ENCODE measurements at regions not wholly inside any gene's neighbourhood (a gene's known extent, or its start where the extent isn't known, plus 50 kb on each side); places are given as distances from the start of the nearest gene placed in this dataset.

DNA sequence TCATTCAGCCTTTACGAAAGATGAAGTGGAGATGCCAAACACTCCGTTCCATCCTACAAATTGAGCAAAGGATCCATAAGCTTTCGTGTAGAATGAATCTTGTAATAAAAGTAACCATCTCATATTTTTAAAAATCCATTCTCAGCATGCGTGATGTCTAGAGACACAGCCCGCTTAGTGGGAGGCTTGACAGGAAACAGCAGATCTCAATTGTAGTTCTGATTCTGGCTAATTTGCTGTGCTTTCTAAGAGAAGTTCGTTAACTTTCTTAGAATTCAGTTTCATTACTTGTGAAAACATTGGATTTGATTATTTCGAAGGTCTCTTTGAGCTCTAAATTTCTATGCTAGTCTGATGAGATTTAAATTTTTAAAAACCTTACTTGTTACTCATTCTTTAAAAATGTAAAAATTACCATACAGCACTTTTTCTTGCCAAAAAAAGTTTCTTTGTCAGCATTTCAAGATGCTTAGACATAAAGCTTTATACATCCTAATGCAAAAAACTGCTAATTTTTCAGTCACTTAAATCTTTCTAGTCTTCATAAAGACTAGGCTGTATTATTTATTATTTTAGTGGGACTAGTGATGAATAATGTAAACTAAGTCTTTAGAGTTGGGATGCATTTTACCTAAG lies 66.9 kb upstream of the NEIL3 start:
- TF ChIP-seq TAF1 (IDR thresholded peaks at IDR 0.05; ENCODE audit: borderline replicate concordance, insufficient read depth, low read length) (no peak), SIN3A (IDR thresholded peaks at IDR 0.05; ENCODE audit: borderline replicate concordance, insufficient read depth, low read length) (no peak), POLR2AphosphoS5 (IDR thresholded peaks at IDR 0.05; ENCODE audit: low read depth, low read length) (no peak), FOXP2 (optimal IDR thresholded peaks at IDR 0.05; ENCODE audit: borderline replicate concordance, extremely low read depth, extremely low read length, insufficient read depth) (no peak)
- TF ChIP-seq, protein P1, sequence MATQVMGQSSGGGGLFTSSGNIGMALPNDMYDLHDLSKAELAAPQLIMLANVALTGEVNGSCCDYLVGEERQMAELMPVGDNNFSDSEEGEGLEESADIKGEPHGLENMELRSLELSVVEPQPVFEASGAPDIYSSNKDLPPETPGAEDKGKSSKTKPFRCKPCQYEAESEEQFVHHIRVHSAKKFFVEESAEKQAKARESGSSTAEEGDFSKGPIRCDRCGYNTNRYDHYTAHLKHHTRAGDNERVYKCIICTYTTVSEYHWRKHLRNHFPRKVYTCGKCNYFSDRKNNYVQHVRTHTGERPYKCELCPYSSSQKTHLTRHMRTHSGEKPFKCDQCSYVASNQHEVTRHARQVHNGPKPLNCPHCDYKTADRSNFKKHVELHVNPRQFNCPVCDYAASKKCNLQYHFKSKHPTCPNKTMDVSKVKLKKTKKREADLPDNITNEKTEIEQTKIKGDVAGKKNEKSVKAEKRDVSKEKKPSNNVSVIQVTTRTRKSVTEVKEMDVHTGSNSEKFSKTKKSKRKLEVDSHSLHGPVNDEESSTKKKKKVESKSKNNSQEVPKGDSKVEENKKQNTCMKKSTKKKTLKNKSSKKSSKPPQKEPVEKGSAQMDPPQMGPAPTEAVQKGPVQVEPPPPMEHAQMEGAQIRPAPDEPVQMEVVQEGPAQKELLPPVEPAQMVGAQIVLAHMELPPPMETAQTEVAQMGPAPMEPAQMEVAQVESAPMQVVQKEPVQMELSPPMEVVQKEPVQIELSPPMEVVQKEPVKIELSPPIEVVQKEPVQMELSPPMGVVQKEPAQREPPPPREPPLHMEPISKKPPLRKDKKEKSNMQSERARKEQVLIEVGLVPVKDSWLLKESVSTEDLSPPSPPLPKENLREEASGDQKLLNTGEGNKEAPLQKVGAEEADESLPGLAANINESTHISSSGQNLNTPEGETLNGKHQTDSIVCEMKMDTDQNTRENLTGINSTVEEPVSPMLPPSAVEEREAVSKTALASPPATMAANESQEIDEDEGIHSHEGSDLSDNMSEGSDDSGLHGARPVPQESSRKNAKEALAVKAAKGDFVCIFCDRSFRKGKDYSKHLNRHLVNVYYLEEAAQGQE (IDR thresholded peaks at IDR 0.05; ENCODE audit: insufficient read depth in 1 of 2, low read depth in 2 of 2, low read length in 2 of 2) = no peak

All from PFSK-1 (cell line).